ENCODE measurements at regions not wholly inside any gene's neighbourhood (a gene's known extent, or its start where the extent isn't known, plus 50 kb on each side); places are given as distances from the start of the nearest gene placed in this dataset.
A peak's percentile ranks its signal among the peaks of the same experiment; 100 is the strongest.

DNA sequence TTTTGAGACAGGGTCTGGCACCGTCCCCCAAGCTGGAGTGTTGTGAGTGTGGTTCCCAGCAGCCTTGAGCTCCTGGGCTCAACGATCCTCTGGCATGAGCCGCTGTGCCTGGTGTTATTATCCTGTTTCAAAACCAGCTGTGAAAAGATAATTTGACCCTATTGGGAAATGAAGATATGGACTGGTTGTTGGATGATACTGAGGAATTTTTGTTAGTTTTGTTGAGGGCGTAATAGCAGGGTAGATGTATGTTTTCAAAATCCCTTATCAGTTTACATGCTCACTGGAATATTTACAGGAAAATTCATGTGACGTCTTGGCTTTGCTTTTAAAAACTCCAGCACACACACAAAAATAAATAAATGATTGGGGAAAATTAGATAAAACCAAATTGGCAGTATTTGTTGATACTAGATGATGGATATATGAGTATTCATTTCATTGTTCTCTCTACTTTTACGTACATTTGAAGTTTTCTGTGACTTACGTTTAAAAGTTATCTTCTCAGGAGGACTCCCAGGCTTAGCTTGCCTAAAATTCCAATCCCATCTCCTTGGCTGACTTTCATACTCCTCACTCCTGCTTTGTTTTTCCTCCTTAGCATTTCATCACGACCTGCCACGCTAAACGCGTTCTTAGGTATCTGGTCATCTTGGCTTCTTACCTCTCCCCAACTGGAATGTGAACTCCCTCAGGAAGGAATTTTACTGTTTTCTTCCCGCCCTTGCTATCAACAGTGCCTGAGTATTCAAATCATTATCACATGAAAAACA lies 56.8 kb upstream of the TFRC start:
- Histone ChIP-seq H3K9me2 (ENCODE audit: insufficient read depth) (no peaks in the 10 kb centered on the region), H3K4me3 (no peak overlapping the region), H3K27me3 (ENCODE audit: insufficient read depth) (no peaks in the 10 kb centered on the region), H3K36me3 (ENCODE audit: insufficient read depth) (no peaks in the 10 kb centered on the region), H3F3A (replicated peaks; ENCODE audit: low read depth) (no peaks in the 10 kb centered on the region), H3K4me2 (no peak overlapping the region), H3K79me2 (replicated peaks; ENCODE audit: insufficient read depth) (no peaks in the 10 kb centered on the region), H3K27ac (ENCODE audit: low read depth) (0 out of 2 replicates have a peak overlapping the region, but pooled peaks have one; percentile 2), H4K20me1 (replicated peaks; ENCODE audit: insufficient read depth) (no peaks in the 10 kb centered on the region), H2AFZ (no peak overlapping the region), H3K4me1 (ENCODE audit: insufficient read depth) (no peaks in the 10 kb centered on the region; the same call in 1 of the 2 replicates)
- Mint-ChIP-seq H3K4me3 (no peak overlapping the region), H3K27me3 (ENCODE audit: insufficient read depth, low read depth, poor library complexity) (peaks cover 11% of the 10 kb centered on the region), H3K4me1 (peaks cover 21% of the 10 kb centered on the region), H3K27ac (0 out of 2 replicates have a peak overlapping the region, but pooled peaks have one; percentile 0), H3K36me3 (ENCODE audit: low read depth) (no peaks in the 10 kb centered on the region), H3K9me3 (no peaks in the 10 kb centered on the region)
- peak; percentile 75 for DNase-seq (ENCODE audit: low spot score)
- TF ChIP-seq ZNF114 (CRISPR knock-in tag; IDR thresholded peaks at IDR 0.05) (no peak), ZNF331 (CRISPR knock-in tag; IDR thresholded peaks at IDR 0.05; ENCODE audit: low read depth) (no peak), EZH2phosphoT487 (IDR thresholded peaks at IDR 0.05; ENCODE audit: unreplicated experiment) (no peak), JUNB (IDR thresholded peaks at IDR 0.05; ENCODE audit: unreplicated experiment) (no peak), STAT1 (IDR thresholded peaks at IDR 0.05; ENCODE audit: unreplicated experiment) (no peak), POLR2AphosphoS5 (IDR thresholded peaks at IDR 0.05; ENCODE audit: low read depth) (no peak), NANOG (IDR thresholded peaks at IDR 0.05; ENCODE audit: borderline replicate concordance) (no peak), EZH2 (IDR thresholded peaks at IDR 0.05; ENCODE audit: low read depth, unreplicated experiment) (no peak), CREB1 (CRISPR knock-in tag; IDR thresholded peaks at IDR 0.05; ENCODE audit: low read depth) (no peak)
- TF ChIP-seq, protein P1, sequence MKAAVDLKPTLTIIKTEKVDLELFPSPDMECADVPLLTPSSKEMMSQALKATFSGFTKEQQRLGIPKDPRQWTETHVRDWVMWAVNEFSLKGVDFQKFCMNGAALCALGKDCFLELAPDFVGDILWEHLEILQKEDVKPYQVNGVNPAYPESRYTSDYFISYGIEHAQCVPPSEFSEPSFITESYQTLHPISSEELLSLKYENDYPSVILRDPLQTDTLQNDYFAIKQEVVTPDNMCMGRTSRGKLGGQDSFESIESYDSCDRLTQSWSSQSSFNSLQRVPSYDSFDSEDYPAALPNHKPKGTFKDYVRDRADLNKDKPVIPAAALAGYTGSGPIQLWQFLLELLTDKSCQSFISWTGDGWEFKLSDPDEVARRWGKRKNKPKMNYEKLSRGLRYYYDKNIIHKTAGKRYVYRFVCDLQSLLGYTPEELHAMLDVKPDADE (IDR thresholded peaks at IDR 0.05) = no peak
- TF ChIP-seq, protein P2, sequence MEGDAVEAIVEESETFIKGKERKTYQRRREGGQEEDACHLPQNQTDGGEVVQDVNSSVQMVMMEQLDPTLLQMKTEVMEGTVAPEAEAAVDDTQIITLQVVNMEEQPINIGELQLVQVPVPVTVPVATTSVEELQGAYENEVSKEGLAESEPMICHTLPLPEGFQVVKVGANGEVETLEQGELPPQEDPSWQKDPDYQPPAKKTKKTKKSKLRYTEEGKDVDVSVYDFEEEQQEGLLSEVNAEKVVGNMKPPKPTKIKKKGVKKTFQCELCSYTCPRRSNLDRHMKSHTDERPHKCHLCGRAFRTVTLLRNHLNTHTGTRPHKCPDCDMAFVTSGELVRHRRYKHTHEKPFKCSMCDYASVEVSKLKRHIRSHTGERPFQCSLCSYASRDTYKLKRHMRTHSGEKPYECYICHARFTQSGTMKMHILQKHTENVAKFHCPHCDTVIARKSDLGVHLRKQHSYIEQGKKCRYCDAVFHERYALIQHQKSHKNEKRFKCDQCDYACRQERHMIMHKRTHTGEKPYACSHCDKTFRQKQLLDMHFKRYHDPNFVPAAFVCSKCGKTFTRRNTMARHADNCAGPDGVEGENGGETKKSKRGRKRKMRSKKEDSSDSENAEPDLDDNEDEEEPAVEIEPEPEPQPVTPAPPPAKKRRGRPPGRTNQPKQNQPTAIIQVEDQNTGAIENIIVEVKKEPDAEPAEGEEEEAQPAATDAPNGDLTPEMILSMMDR (conservative IDR thresholded peaks at IDR 0.05; ENCODE audit: low read depth in 2 of 2) = no peak
- TF ChIP-seq, protein P3, sequence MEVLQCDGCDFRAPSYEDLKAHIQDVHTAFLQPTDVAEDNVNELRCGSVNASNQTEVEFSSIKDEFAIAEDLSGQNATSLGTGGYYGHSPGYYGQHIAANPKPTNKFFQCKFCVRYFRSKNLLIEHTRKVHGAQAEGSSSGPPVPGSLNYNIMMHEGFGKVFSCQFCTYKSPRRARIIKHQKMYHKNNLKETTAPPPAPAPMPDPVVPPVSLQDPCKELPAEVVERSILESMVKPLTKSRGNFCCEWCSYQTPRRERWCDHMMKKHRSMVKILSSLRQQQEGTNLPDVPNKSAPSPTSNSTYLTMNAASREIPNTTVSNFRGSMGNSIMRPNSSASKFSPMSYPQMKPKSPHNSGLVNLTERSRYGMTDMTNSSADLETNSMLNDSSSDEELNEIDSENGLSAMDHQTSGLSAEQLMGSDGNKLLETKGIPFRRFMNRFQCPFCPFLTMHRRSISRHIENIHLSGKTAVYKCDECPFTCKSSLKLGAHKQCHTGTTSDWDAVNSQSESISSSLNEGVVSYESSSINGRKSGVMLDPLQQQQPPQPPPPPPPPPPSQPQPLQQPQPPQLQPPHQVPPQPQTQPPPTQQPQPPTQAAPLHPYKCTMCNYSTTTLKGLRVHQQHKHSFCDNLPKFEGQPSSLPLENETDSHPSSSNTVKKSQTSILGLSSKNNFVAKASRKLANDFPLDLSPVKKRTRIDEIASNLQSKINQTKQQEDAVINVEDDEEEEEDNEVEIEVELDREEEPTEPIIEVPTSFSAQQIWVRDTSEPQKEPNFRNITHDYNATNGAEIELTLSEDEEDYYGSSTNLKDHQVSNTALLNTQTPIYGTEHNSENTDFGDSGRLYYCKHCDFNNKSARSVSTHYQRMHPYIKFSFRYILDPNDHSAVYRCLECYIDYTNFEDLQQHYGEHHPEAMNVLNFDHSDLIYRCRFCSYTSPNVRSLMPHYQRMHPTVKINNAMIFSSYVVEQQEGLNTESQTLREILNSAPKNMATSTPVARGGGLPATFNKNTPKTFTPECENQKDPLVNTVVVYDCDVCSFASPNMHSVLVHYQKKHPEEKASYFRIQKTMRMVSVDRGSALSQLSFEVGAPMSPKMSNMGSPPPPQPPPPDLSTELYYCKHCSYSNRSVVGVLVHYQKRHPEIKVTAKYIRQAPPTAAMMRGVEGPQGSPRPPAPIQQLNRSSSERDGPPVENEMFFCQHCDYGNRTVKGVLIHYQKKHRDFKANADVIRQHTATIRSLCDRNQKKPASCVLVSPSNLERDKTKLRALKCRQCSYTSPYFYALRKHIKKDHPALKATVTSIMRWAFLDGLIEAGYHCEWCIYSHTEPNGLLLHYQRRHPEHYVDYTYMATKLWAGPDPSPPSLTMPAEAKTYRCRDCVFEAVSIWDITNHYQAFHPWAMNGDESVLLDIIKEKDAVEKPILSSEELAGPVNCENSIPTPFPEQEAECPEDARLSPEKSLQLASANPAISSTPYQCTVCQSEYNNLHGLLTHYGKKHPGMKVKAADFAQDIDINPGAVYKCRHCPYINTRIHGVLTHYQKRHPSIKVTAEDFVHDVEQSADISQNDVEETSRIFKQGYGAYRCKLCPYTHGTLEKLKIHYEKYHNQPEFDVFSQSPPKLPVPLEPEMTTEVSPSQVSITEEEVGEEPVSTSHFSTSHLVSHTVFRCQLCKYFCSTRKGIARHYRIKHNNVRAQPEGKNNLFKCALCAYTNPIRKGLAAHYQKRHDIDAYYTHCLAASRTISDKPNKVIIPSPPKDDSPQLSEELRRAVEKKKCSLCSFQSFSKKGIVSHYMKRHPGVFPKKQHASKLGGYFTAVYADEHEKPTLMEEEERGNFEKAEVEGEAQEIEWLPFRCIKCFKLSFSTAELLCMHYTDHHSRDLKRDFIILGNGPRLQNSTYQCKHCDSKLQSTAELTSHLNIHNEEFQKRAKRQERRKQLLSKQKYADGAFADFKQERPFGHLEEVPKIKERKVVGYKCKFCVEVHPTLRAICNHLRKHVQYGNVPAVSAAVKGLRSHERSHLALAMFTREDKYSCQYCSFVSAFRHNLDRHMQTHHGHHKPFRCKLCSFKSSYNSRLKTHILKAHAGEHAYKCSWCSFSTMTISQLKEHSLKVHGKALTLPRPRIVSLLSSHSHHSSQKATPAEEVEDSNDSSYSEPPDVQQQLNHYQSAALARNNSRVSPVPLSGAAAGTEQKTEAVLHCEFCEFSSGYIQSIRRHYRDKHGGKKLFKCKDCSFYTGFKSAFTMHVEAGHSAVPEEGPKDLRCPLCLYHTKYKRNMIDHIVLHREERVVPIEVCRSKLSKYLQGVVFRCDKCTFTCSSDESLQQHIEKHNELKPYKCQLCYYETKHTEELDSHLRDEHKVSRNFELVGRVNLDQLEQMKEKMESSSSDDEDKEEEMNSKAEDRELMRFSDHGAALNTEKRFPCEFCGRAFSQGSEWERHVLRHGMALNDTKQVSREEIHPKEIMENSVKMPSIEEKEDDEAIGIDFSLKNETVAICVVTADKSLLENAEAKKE (CRISPR knock-in tag; IDR thresholded peaks at IDR 0.05) = no peak
- TF ChIP-seq, protein P4, sequence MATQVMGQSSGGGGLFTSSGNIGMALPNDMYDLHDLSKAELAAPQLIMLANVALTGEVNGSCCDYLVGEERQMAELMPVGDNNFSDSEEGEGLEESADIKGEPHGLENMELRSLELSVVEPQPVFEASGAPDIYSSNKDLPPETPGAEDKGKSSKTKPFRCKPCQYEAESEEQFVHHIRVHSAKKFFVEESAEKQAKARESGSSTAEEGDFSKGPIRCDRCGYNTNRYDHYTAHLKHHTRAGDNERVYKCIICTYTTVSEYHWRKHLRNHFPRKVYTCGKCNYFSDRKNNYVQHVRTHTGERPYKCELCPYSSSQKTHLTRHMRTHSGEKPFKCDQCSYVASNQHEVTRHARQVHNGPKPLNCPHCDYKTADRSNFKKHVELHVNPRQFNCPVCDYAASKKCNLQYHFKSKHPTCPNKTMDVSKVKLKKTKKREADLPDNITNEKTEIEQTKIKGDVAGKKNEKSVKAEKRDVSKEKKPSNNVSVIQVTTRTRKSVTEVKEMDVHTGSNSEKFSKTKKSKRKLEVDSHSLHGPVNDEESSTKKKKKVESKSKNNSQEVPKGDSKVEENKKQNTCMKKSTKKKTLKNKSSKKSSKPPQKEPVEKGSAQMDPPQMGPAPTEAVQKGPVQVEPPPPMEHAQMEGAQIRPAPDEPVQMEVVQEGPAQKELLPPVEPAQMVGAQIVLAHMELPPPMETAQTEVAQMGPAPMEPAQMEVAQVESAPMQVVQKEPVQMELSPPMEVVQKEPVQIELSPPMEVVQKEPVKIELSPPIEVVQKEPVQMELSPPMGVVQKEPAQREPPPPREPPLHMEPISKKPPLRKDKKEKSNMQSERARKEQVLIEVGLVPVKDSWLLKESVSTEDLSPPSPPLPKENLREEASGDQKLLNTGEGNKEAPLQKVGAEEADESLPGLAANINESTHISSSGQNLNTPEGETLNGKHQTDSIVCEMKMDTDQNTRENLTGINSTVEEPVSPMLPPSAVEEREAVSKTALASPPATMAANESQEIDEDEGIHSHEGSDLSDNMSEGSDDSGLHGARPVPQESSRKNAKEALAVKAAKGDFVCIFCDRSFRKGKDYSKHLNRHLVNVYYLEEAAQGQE (IDR thresholded peaks at IDR 0.05; ENCODE audit: unreplicated experiment) = no peak
- ATAC-seq = peak; percentile 53
